ENCODE measurements at regions not wholly inside any gene's neighbourhood (a gene's known extent, or its start where the extent isn't known, plus 50 kb on each side); places are given as distances from the start of the nearest gene placed in this dataset.

GRCh38 chr18:43649649-43650357 lies 372.5 kb upstream of the SYT4 start:
- DNase-seq (ENCODE audit: low spot score): no peak

GRCh38 chr18:43650426-43650825 lies 373.1 kb upstream of the SYT4 start:
- no peak for DNase-seq (ENCODE audit: low spot score)

- no peak for DNase-seq (ENCODE audit: low spot score)
Measured at GRCh38 chr18:43651057-43651456, 373.8 kb upstream of the SYT4 start.

GRCh38 chr18:43656547-43656946 lies 379.3 kb upstream of the SYT4 start:
- no peak for DNase-seq (ENCODE audit: low spot score)

GRCh38 chr18:43661570-43661969 lies 384.3 kb upstream of the SYT4 start:
- DNase-seq (ENCODE audit: low spot score): peak; percentile 13

GRCh38 chr18:43662657-43663056 lies 385.4 kb upstream of the SYT4 start:
- DNase-seq (ENCODE audit: low spot score): peak; percentile 29

GRCh38 chr18:43663159-43663558 lies 385.9 kb upstream of the SYT4 start:
- no peak for DNase-seq (ENCODE audit: low spot score)

GRCh38 chr18:43664487-43665008 lies 387.3 kb upstream of the SYT4 start:
- DNase-seq (ENCODE audit: low spot score): no peak

GRCh38 chr18:43665105-43665788 lies 388.0 kb upstream of the SYT4 start:
- peak; percentile 49 for DNase-seq (ENCODE audit: low spot score)

- no peak for DNase-seq (ENCODE audit: low spot score)
Measured at GRCh38 chr18:43668866-43669265, 391.6 kb upstream of the SYT4 start.

- DNase-seq (ENCODE audit: low spot score): no peak
Measured at GRCh38 chr18:43671431-43671830, 394.1 kb upstream of the SYT4 start.

- DNase-seq (ENCODE audit: low spot score): no peak
Measured at GRCh38 chr18:43680096-43680495, 402.8 kb upstream of the SYT4 start.

GRCh38 chr18:43681661-43682060 lies 404.4 kb upstream of the SYT4 start:
- no peak for DNase-seq (ENCODE audit: low spot score)

- no peak for DNase-seq (ENCODE audit: low spot score)
Measured at GRCh38 chr18:43682196-43682595, 404.9 kb upstream of the SYT4 start.

- no peak for DNase-seq (ENCODE audit: low spot score)
Measured at GRCh38 chr18:43686709-43687108, 409.4 kb upstream of the SYT4 start.

- peak; percentile 1 for DNase-seq (ENCODE audit: low spot score)
Measured at GRCh38 chr18:43692099-43692690, 414.9 kb upstream of the SYT4 start.

- DNase-seq (ENCODE audit: low spot score): no peak
Measured at GRCh38 chr18:43702399-43702798, 425.1 kb upstream of the SYT4 start.

GRCh38 chr18:43703050-43703449 lies 425.8 kb upstream of the SYT4 start:
- DNase-seq (ENCODE audit: low spot score): no peak

GRCh38 chr18:43705850-43706249 lies 428.6 kb upstream of the SYT4 start:
- DNase-seq (ENCODE audit: low spot score): no peak

- DNase-seq (ENCODE audit: low spot score): no peak
Measured at GRCh38 chr18:43710135-43710534, 432.8 kb upstream of the SYT4 start.

GRCh38 chr18:43714343-43715010 lies 437.2 kb upstream of the SYT4 start:
- DNase-seq (ENCODE audit: low spot score): no peak

GRCh38 chr18:43719267-43719795 lies 442.0 kb upstream of the SYT4 start:
- DNase-seq (ENCODE audit: low spot score): no peak

All from AG08396 (cell line).